Prostate gland (tissue), 2 donors: ENCODE measurements at regions not wholly inside any gene's neighbourhood (a gene's known extent, or its start where the extent isn't known, plus 50 kb on each side); places are given as distances from the start of the nearest gene placed in this dataset.

Source experiments
- DNase-seq: peaks from one replicate; pipeline ENCODE4 v3.0.0-alpha.2; 2019; ENCODE audit warnings: low spot score
- H3K27ac ChIP-seq, 2 donors: fragments of 200-600 bp; sonication (generic); 2 replicates each; pipeline ENCODE4 v1.5.1; 2017 to 2019
- H3K27me3 ChIP-seq: fragments of 200-600 bp; sonication (generic); replicated peaks from 2 replicates; pipeline ENCODE4 v1.5.1; 2019; ENCODE audit not compliant: insufficient read depth
- H3K36me3 ChIP-seq, 2 donors: fragments of 200-600 bp; sonication (generic); 1 replicate in 1 of 2; 2 replicates in 1 of 2; pipeline versions ENCODE4 v1.5.1 to v1.8.1; 2017 to 2019
- H3K4me1 ChIP-seq: fragments of 200-600 bp; sonication (generic); replicated peaks from 2 replicates; pipeline ENCODE4 v1.5.1; 2019
- H3K4me3 ChIP-seq, 2 donors: fragments of 200-600 bp; sonication (generic); 2 replicates each; pipeline ENCODE4 v1.5.1; 2017 to 2019
- H3K9me3 ChIP-seq: fragments of 200-600 bp; sonication (generic); 2 replicates; pipeline ENCODE4 v1.5.1; 2017
- CTCF ChIP-seq, 4 experiments: fragments of 200-600 bp in 2 of 4; fragments of 450-650 bp in 2 of 4; sonication (generic) in 2 of 4; IDR thresholded peaks; 1 replicate in 3 of 4; 2 replicates in 1 of 4; pipeline ENCODE4 v1.5.1; 2016 to 2019; ENCODE audit warnings: antibody characterized with exemption in 4 of 4, mild to moderate bottlenecking in 2 of 4, moderate library complexity in 2 of 4
- POLR2A ChIP-seq: fragments of 450-650 bp; IDR thresholded peaks from one replicate; pipeline ENCODE4 v1.6.1; 2016; ENCODE audit warnings: antibody characterized with exemption, mild to moderate bottlenecking
- POLR2AphosphoS5 ChIP-seq: sonication (generic); formaldehyde crosslinking; IDR thresholded peaks from one replicate; pipeline ENCODE4 v1.6.1; 2017; ENCODE audit warnings: antibody characterized with exemption
- WGBS: methylation state at CpG from one replicate; pipeline ENCODE4 v1.1.5; 2018; 5-methylcytosine and 5-hydroxymethylcytosine counted together
- intact Hi-C: fragments of 100-400 bp; cut with DNase I; formaldehyde crosslinking; loops from one replicate; pipeline ENCODE4 v1.14.2; 2022

- H3K4me3 ChIP-seq = no peak overlapping the region
- no peaks in the 10 kb centered on the region for H3K27me3 ChIP-seq
- WGBS = 83% methylated on average over 3 of the region's 3 CpGs
- TF ChIP-seq POLR2A = no peak
- no peak for TF ChIP-seq POLR2AphosphoS5
- no peak for TF ChIP-seq CTCF (IDR thresholded peaks at IDR 0.05)
- H3K36me3 ChIP-seq = no peaks in the 10 kb centered on the region
- intact Hi-C loops = no loop called here
- no peaks in the 10 kb centered on the region for H3K9me3 ChIP-seq
- H3K27ac ChIP-seq = no peak overlapping the region
- DNase-seq = no peak
- H3K4me1 ChIP-seq = no peaks in the 10 kb centered on the region
Observed at GRCh38 chr1:37125295-37125694, 91.0 kb upstream of the GRIK3 start.

DNA sequence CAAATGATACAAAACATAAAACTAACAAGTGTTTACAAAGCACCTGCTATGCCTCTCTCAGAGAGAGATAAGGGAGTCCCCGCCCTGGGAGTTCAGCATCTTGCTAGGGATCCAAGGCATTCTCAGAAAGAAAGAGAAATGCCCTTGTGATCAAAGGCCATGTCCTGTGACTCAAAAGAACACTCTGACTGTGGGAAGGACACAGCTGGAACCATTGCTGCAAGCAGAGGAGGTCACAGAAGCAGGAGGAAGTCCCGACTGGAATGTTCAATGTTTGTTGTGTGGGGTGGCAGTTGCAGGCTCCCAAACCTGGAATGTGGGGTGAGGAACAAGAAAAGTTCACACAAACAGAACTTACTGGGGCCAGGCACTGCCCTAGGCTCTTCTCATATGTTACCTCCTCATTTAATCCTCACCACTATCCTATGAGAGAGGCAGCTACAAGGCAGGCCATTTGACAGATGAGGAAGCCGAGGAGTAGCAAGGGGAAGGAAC is 93.0 kb upstream of the GRIK3 start:
- 72% methylated on average over 3 of the region's 3 CpGs for WGBS
- no peak overlapping the region for H3K4me3 ChIP-seq
- TF ChIP-seq POLR2AphosphoS5 = no peak
- TF ChIP-seq POLR2A = no peak
- no peak for TF ChIP-seq CTCF (IDR thresholded peaks at IDR 0.05)
- H3K4me1 ChIP-seq = no peaks in the 10 kb centered on the region
- H3K9me3 ChIP-seq = no peaks in the 10 kb centered on the region
- no peak for DNase-seq
- H3K27ac ChIP-seq = no peak overlapping the region
- H3K27me3 ChIP-seq = no peaks in the 10 kb centered on the region
- no peaks in the 10 kb centered on the region for H3K36me3 ChIP-seq
- intact Hi-C loops = no loop called here

DNA sequence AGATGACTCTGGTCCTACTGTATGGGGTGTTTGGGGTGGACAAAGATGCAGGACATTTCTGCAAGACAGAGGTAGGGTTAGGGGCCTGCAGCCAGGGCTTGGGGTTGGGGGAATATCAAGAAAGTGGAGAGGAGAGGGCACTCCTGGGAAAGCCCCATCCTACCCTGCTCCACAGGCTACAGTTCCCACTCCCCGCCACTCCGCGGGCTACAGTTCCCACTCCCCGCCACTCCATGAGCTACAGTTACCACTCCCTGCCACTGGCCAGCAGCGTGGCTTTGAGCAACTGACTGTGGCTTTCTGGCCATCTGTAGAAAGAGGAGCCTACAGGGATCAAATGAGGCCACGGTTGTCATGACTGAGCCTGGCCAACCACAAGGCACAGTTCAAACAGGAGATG is 93.8 kb upstream of the GRIK3 start:
- no peak overlapping the region for H3K4me3 ChIP-seq
- no peaks in the 10 kb centered on the region for H3K36me3 ChIP-seq
- no peak overlapping the region for H3K27ac ChIP-seq
- H3K9me3 ChIP-seq = no peaks in the 10 kb centered on the region
- no peaks in the 10 kb centered on the region for H3K27me3 ChIP-seq
- H3K4me1 ChIP-seq = no peaks in the 10 kb centered on the region
- TF ChIP-seq POLR2A = no peak
- no peak for TF ChIP-seq CTCF (IDR thresholded peaks at IDR 0.05)
- no peak for TF ChIP-seq POLR2AphosphoS5
- intact Hi-C loops = no loop called here
- DNase-seq = no peak
- 94% methylated on average over 6 of the region's 6 CpGs for WGBS

- DNase-seq = no peak
- Histone ChIP-seq H3K4me1 (no peaks in the 10 kb centered on the region), H3K9me3 (no peaks in the 10 kb centered on the region), H3K4me3 (no peak overlapping the region), H3K36me3 (no peaks in the 10 kb centered on the region), H3K27me3 (no peaks in the 10 kb centered on the region), H3K27ac (no peak overlapping the region)
- WGBS = 60% methylated on average over 5 of the region's 5 CpGs
- intact Hi-C loops = no loop called here
- TF ChIP-seq POLR2A (no peak), POLR2AphosphoS5 (no peak), CTCF (IDR thresholded peaks at IDR 0.05) (no peak)
Observed at GRCh38 chr1:37130221-37130948, 96.1 kb upstream of the GRIK3 start.

- no peak overlapping the region for H3K4me3 ChIP-seq
- no peak overlapping the region for H3K27ac ChIP-seq
- no peak for DNase-seq
- no peak for TF ChIP-seq CTCF (IDR thresholded peaks at IDR 0.05)
- no peak for TF ChIP-seq POLR2A
- TF ChIP-seq POLR2AphosphoS5 = no peak
- H3K36me3 ChIP-seq = no peaks in the 10 kb centered on the region
- no peaks in the 10 kb centered on the region for H3K4me1 ChIP-seq
- 42% methylated on average over 5 of the region's 5 CpGs for WGBS
- intact Hi-C loops = no loop called here
- no peaks in the 10 kb centered on the region for H3K27me3 ChIP-seq
- no peaks in the 10 kb centered on the region for H3K9me3 ChIP-seq
Observed at GRCh38 chr1:37131281-37131680, 97.0 kb upstream of the GRIK3 start.
